Mucosa of descending colon (tissue), 3 donors: ENCODE measurements at regions not wholly inside any gene's neighbourhood (a gene's known extent, or its start where the extent isn't known, plus 50 kb on each side); places are given as distances from the start of the nearest gene placed in this dataset.

ENCODE experiments used
- ATAC-seq: fragments of 200-7000 bp; cut with Tn5 transposase; one replicate; pipeline ENCODE4 v1.9.1; 2020; ENCODE audit warnings: mild to moderate bottlenecking, moderate library complexity
- DNase-seq, 3 donors: peaks; one replicate each; pipeline ENCODE4 v3.0.0-alpha.2; 2020
- H3K36me3 ChIP-seq: fragments of 200-600 bp; one replicate; pipeline ENCODE4 v1.8.0; 2021; ENCODE audit warnings: low read depth, mild to moderate bottlenecking
- H3K4me1 ChIP-seq: fragments of 200-600 bp; one replicate; pipeline ENCODE4 v1.8.0; 2021; ENCODE audit warnings: low read depth, mild to moderate bottlenecking
- H3K4me3 ChIP-seq: fragments of 200-600 bp; one replicate; pipeline ENCODE4 v1.8.0; 2021; ENCODE audit warnings: mild to moderate bottlenecking
- H3K9me3 ChIP-seq: fragments of 200-600 bp; one replicate; pipeline ENCODE4 v1.8.0; 2021; ENCODE audit warnings: mild to moderate bottlenecking
- intact Hi-C, 2 donors: fragments of 100-400 bp; cut with DNase I in 1 of 2; cut with micrococcal nuclease in 1 of 2; formaldehyde crosslinking; loops; one replicate each; pipeline versions ENCODE4 v1.11.0 to v1.11.1; 2022; cut with DNase I, micrococcal nuclease
- TF ChIP-seq, protein P1 (sequence below): fragments of 200-600 bp; IDR thresholded peaks from one replicate; pipeline ENCODE4 v1.8.0; 2022; ENCODE audit warnings: antibody characterized with exemption, mild to moderate bottlenecking
- donor health status: DM: no; HTN: no; CAD: no; lungs with moderate emphysema.
- donor health status: DM: no; HTN: no; CAD: no.
- donor health status: DM: no; HTN: yes; CAD: no.

DNA sequence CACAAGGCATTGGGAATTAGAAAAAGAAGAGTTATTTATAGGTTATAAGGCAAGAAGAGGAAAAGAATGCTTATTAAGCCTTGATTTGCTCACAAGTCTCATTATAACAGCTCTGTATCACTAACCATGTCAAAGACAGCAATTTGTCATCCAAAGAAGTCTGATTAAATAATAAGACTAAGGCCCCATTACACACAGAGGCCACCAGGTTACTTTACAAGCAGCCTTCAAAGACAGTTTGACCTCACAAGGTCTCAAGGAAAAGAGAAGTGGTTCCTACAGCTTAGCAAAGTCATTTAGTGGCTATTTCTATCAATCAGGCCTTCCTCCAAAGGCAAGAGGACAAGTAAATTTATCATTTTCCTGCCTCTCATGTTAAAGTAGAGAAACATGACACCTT lies 188.5 kb downstream of the MBD2 start:
- H3K4me3 ChIP-seq, result no peak overlapping the region
- TF ChIP-seq, protein P1, sequence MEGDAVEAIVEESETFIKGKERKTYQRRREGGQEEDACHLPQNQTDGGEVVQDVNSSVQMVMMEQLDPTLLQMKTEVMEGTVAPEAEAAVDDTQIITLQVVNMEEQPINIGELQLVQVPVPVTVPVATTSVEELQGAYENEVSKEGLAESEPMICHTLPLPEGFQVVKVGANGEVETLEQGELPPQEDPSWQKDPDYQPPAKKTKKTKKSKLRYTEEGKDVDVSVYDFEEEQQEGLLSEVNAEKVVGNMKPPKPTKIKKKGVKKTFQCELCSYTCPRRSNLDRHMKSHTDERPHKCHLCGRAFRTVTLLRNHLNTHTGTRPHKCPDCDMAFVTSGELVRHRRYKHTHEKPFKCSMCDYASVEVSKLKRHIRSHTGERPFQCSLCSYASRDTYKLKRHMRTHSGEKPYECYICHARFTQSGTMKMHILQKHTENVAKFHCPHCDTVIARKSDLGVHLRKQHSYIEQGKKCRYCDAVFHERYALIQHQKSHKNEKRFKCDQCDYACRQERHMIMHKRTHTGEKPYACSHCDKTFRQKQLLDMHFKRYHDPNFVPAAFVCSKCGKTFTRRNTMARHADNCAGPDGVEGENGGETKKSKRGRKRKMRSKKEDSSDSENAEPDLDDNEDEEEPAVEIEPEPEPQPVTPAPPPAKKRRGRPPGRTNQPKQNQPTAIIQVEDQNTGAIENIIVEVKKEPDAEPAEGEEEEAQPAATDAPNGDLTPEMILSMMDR, result no peak
- DNase-seq (no peak), ATAC-seq (no peak)
- intact Hi-C loops, result no loop called here
- no peaks in the 10 kb centered on the region for H3K9me3 ChIP-seq
- H3K36me3 ChIP-seq, result no peaks in the 10 kb centered on the region
- no peaks in the 10 kb centered on the region for H3K4me1 ChIP-seq

DNA sequence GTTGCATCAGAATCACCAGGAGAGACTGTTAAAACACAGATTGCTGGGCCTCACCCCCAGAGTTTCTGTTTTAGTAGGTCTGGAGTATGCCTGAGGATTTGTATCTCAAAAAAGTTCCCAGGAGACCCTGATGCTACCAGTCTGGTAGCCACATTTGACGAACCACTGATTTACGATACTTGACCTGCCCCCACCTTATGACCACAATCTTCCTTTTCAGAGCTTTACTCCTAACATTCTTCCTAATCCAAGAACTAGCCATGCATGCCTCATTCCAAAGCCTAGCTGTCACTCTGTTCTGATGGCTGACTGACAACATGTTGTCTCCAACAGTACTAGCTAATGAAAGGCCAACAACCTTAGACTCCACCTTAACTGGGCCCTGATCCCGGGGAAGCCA lies 191.4 kb downstream of the MBD2 start:
- H3K36me3 ChIP-seq, result no peaks in the 10 kb centered on the region
- ATAC-seq (no peak), DNase-seq (no peak)
- no peaks in the 10 kb centered on the region for H3K4me1 ChIP-seq
- no peak overlapping the region for H3K4me3 ChIP-seq
- H3K9me3 ChIP-seq, result no peaks in the 10 kb centered on the region
- intact Hi-C loops, result no loop called here
- TF ChIP-seq, protein P1, result no peak

DNA sequence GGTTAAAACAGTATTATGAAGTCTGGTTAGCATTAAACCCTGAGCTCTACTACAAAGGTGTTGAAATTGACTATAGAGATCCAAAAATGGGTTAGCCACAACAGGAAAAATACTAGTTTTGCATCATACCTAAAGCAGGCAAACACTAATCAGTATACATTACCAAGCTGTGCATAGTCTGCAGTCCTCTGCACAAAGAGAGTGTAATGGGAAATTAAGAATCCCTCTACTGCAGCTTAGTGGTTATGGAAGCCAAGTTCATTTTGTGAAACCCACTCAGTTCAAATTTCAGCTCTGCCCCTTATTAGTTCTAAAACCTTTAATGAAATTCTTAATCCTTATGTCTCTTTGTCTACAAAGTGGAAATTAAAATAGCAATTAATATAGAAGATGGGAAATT lies 192.1 kb downstream of the MBD2 start:
- no peaks in the 10 kb centered on the region for H3K4me1 ChIP-seq
- no peaks in the 10 kb centered on the region for H3K9me3 ChIP-seq
- no peaks in the 10 kb centered on the region for H3K36me3 ChIP-seq
- TF ChIP-seq, protein P1, result no peak
- intact Hi-C loops, result no loop called here
- H3K4me3 ChIP-seq, result no peak overlapping the region
- DNase-seq (no peak), ATAC-seq (no peak)

DNA sequence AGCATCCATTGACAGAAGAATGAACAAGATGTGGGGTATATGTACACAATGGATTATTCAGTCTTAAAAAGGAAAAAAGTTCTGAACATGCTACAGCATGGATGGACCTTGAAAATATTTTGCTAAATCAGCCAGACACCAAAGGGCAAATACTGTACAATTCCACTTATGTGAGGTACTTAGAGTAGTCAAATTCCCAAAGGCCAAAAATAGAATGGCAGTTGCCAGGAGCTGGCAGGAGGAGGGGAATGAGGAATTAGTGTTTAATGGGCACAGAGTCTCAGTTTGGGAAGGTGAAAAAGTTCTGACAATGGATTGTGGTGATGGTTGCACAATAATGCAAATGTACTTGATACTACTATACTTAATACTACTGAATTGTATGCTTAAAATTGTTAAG lies 193.2 kb downstream of the MBD2 start:
- Histone ChIP-seq H3K9me3 (no peaks in the 10 kb centered on the region), H3K36me3 (no peaks in the 10 kb centered on the region), H3K4me1 (no peaks in the 10 kb centered on the region), H3K4me3 (no peak overlapping the region)
- DNase-seq, result no peak
- TF ChIP-seq, protein P1, result no peak
- intact Hi-C loops, result no loop called here
- no peak for ATAC-seq

DNA sequence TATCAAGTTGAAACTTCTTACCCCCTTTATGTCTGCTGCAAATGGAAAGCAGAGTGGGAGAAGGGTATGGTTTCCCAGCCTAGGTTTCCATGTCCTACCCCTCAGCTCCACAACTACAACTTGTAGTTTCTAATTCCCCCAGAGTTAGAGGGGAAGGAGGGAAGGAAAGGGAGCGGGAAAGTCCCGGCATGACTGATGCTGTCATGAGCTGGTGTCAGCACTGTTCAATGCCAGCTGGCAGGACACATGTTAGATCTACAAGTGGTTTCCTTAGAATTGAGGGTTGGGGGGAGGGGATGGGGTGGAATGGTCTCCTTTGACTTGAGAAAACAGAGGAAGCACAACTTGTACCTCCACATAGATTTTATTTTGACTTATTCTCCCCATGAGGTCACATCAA lies 194.0 kb downstream of the MBD2 start:
- ATAC-seq (no peak), DNase-seq (no peak)
- H3K4me1 ChIP-seq, result no peaks in the 10 kb centered on the region
- no peaks in the 10 kb centered on the region for H3K36me3 ChIP-seq
- H3K4me3 ChIP-seq, result no peak overlapping the region
- no peaks in the 10 kb centered on the region for H3K9me3 ChIP-seq
- TF ChIP-seq, protein P1, result no peak
- intact Hi-C loops, result no loop called here

DNA sequence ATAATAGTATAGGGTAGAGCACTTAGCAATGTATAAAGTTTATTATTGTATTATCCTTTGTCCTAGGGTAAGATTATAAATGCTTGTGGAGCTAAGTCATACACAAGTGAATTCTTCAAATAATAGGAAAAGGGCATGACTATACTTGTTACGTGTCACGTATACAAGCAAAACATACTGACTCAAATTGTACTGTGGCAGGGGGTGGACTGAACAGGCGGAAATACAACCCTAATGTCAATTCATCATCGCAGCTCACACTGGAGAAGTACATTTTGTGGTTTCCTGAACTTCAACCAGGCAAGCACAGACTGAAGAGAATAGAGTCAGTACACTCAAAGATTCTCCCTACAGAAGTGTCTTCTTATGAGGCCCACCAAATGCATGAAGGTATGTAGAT lies 201.0 kb downstream of the MBD2 start:
- Histone ChIP-seq H3K9me3 (no peaks in the 10 kb centered on the region), H3K4me1 (no peaks in the 10 kb centered on the region), H3K4me3 (no peak overlapping the region), H3K36me3 (no peaks in the 10 kb centered on the region)
- peak; percentile 42 for ATAC-seq
- TF ChIP-seq, protein P1, result no peak
- intact Hi-C loops, result no loop called here
- DNase-seq, result no peak
